ENCODE measurements at regions not wholly inside any gene's neighbourhood (a gene's known extent, or its start where the extent isn't known, plus 50 kb on each side); places are given as distances from the start of the nearest gene placed in this dataset.

GRCh38 chr1:194342484-194343262, 1156.3 kb upstream of the B3GALT2 start:
- H3K4me1 Mint-ChIP-seq: no peaks in the 10 kb centered on the region
- H3K27ac Mint-ChIP-seq: no peak overlapping the region
- TF ChIP-seq, protein P1, sequence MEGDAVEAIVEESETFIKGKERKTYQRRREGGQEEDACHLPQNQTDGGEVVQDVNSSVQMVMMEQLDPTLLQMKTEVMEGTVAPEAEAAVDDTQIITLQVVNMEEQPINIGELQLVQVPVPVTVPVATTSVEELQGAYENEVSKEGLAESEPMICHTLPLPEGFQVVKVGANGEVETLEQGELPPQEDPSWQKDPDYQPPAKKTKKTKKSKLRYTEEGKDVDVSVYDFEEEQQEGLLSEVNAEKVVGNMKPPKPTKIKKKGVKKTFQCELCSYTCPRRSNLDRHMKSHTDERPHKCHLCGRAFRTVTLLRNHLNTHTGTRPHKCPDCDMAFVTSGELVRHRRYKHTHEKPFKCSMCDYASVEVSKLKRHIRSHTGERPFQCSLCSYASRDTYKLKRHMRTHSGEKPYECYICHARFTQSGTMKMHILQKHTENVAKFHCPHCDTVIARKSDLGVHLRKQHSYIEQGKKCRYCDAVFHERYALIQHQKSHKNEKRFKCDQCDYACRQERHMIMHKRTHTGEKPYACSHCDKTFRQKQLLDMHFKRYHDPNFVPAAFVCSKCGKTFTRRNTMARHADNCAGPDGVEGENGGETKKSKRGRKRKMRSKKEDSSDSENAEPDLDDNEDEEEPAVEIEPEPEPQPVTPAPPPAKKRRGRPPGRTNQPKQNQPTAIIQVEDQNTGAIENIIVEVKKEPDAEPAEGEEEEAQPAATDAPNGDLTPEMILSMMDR (IDR thresholded peaks at IDR 0.05): no peak
- Histone ChIP-seq H3K9me3 (ENCODE audit: control insufficient read depth, insufficient read depth, low read length) (no peaks in the 10 kb centered on the region), H3K27ac (ENCODE audit: low read length) (no peak overlapping the region), H3K36me3 (ENCODE audit: control insufficient read depth, insufficient read depth, low read length) (no peaks in the 10 kb centered on the region), H3K4me1 (ENCODE audit: control insufficient read depth, insufficient read depth, low read length) (no peaks in the 10 kb centered on the region), H3K27me3 (ENCODE audit: control insufficient read depth, insufficient read depth, low read length) (no peaks in the 10 kb centered on the region), H3K4me3 (ENCODE audit: low read length) (no peak overlapping the region)
- DNase-seq (no peak), ATAC-seq (no peak)
- H3K36me3 Mint-ChIP-seq: no peaks in the 10 kb centered on the region
- no peaks in the 10 kb centered on the region for H3K27me3 Mint-ChIP-seq (ENCODE audit: low read depth in 2 of 2)
- no peak overlapping the region for H3K4me3 Mint-ChIP-seq
- WGBS (ENCODE audit: insufficient coverage): 90% methylated on average over 15 of the region's 18 CpGs
- intact Hi-C loops (cut with micrococcal nuclease): no loop called here
- peaks cover 4 to 8% of the 10 kb centered on the region in 2 donors for H3K9me3 Mint-ChIP-seq

GRCh38 chr1:194341587-194341986, 1155.2 kb upstream of the B3GALT2 start:
- WGBS (ENCODE audit: insufficient coverage): no CpG with 5 or more reads among the region's 1 CpG
- ATAC-seq (no peak), DNase-seq (no peak)
- Histone ChIP-seq H3K4me1 (ENCODE audit: control insufficient read depth, insufficient read depth, low read length) (no peaks in the 10 kb centered on the region), H3K36me3 (ENCODE audit: control insufficient read depth, insufficient read depth, low read length) (no peaks in the 10 kb centered on the region), H3K27ac (ENCODE audit: low read length) (no peak overlapping the region), H3K4me3 (ENCODE audit: low read length) (no peak overlapping the region), H3K27me3 (ENCODE audit: control insufficient read depth, insufficient read depth, low read length) (no peaks in the 10 kb centered on the region), H3K9me3 (ENCODE audit: control insufficient read depth, insufficient read depth, low read length) (no peaks in the 10 kb centered on the region)
- Mint-ChIP-seq H3K27ac (no peak overlapping the region), H3K4me3 (no peak overlapping the region), H3K36me3 (no peaks in the 10 kb centered on the region), H3K4me1 (no peaks in the 10 kb centered on the region), H3K27me3 (ENCODE audit: low read depth in 2 of 2) (no peaks in the 10 kb centered on the region), H3K9me3 (peaks cover 4 to 8% of the 10 kb centered on the region in 2 donors)
- TF ChIP-seq, protein P1 (IDR thresholded peaks at IDR 0.05): no peak
- intact Hi-C loops (cut with micrococcal nuclease): no loop called here

- Mint-ChIP-seq H3K27me3 (ENCODE audit: low read depth in 2 of 2) (no peaks in the 10 kb centered on the region), H3K27ac (no peak overlapping the region), H3K4me1 (no peaks in the 10 kb centered on the region), H3K9me3 (peaks cover 4% of the 10 kb centered on the region in 2 donors), H3K4me3 (no peak overlapping the region), H3K36me3 (no peaks in the 10 kb centered on the region)
- DNase-seq (no peak), ATAC-seq (no peak)
- no peaks in the 10 kb centered on the region for H3K9me3 ChIP-seq (ENCODE audit: control insufficient read depth, insufficient read depth, low read length)
- H3K4me1 ChIP-seq (ENCODE audit: control insufficient read depth, insufficient read depth, low read length): no peaks in the 10 kb centered on the region
- no peak overlapping the region for H3K27ac ChIP-seq (ENCODE audit: low read length)
- H3K27me3 ChIP-seq (ENCODE audit: control insufficient read depth, insufficient read depth, low read length): no peaks in the 10 kb centered on the region
- TF ChIP-seq, protein P1 (IDR thresholded peaks at IDR 0.05): no peak
- intact Hi-C loops (cut with micrococcal nuclease): no loop called here
- no peak overlapping the region for H3K4me3 ChIP-seq (ENCODE audit: low read length)
- WGBS (ENCODE audit: insufficient coverage): 100% methylated on average over 1 of the region's 2 CpGs
- H3K36me3 ChIP-seq (ENCODE audit: control insufficient read depth, insufficient read depth, low read length): no peaks in the 10 kb centered on the region
Measured at GRCh38 chr1:194339471-194339870, 1153.1 kb upstream of the B3GALT2 start.

All from natural killer cell (primary cell).